ENCODE measurements at regions not wholly inside any gene's neighbourhood (a gene's known extent, or its start where the extent isn't known, plus 50 kb on each side); places are given as distances from the start of the nearest gene placed in this dataset.

DNA sequence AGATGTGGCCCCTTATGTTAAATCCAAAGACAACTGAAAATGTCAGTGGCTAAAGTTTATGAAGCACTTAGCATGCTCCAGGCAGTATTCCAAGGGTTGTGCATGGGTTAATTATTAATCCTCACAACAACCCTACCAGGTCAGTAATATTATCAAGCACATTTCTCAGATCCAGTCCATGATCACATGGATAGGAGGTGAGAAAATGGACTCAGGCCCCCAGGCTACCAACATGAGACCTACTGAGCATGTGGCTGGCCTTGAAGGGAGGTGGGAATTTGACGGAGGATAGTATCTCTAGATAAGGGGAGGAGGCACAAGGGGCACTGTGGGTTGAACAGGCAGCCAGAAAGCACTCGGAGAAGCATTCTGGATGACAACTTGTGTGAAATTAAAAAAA lies 412.0 kb downstream of the MEIS1 start:
- peak; percentile 8 for DNase-seq (ENCODE audit: low spot score)

DNA sequence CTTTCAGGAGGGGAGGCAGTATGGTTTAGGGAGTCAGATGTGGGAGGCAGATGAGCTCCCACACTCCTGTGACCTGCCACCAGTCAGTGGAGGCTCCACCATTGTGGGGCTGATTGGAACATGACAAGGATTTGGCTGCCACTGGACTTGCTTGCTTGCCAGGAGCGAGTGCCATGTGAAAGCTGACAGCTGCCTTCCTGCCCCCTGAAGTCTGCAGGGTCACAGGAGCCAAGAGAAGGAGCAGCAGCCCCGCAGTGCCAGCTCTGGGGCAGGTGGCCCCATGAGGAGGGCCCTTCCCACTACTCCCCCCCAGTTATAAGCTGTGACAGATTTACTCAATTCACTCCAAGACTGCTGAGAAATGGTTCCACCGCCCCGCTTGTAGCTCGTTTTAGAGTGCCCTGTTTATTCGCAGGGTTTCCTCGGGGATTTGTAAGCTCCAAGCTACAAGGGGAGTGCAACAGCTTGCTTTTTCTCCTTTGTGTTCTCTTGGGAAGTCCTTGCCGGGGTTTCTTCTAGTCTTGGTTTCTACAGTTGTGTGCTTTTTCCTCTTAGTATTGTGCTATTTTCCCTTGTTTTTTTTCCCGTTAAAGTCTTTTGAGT lies 414.3 kb downstream of the MEIS1 start:
- DNase-seq (ENCODE audit: low spot score): no peak

DNA sequence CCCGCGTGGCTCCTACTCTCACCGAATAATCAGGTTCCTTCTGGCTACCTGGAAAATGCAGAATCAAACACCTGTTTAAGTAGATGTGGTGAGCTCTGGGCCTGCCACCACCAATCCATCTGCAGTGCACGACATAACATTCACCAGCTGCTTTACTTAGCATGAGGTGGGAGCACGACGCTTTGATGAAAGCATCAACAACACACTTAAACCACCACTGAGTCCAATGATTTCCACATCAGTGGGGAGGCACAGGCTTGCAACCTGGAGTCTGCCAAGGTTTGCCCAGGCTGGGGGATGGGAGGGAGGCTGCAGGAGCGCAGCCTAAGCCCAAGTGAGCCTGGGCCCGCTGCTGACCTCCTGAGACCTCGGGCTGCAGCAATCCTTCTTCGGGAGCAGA lies 415.5 kb downstream of the MEIS1 start:
- DNase-seq (ENCODE audit: low spot score): no peak

DNA sequence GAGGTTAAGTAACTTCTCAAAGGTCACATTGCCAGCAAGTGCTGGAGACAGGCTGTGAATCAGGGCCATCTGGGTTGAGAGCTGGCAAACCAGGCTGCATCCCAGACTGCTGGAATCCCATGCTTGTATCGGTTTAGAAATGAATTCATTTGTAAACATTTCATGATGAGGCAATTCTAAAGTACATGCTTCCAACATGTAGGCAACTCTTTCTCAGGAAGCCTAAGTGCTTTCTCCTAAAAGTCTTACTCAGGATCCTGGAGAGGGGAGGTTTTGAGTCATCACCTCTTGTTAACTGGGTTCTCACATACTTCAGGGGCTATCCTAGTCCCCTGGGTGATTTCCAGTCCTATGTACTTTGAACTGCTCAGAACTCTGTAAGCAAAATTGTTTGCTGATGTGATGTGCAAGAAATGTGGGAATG lies 416.5 kb downstream of the MEIS1 start:
- DNase-seq (ENCODE audit: low spot score): no peak

DNA sequence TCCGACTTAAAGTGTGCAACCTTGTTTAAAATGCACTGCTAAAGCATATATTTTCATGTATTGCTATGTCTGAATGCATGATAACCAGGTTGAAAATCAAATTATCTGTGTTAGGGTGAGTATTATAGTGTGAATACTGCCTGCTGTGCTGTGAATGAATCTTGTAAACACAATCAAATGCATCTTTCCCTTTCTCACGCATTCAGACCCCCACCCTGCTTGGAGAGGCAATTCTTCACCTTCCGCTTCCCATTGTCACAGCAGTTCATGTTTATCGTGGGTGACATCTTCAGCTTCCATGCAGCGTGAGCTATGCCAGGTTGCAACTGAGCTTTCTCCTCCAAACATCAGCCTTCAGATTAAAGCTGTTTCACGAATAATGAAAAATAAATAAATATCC lies 418.0 kb downstream of the MEIS1 start:
- no peak for DNase-seq (ENCODE audit: low spot score)

DNA sequence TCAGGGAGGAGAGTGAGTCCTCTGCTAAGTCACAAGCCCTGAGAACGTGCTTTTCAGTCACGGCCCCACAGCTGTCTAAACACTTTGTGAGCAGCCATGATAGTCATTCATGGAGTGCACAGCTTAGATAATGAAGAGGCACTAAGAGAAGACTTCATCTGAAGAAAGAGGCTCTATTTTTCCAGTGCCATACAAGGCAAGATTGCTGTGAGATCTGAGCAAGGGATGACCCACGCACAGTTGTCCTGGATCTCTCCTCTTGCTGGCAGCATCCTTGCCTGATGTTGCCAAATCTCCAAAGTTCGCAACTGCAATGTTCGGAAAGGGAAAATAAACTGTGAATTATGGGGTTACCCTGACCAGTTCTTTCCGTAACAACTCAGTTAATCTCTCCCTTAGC lies 418.7 kb downstream of the MEIS1 start:
- DNase-seq (ENCODE audit: low spot score): no peak

DNA sequence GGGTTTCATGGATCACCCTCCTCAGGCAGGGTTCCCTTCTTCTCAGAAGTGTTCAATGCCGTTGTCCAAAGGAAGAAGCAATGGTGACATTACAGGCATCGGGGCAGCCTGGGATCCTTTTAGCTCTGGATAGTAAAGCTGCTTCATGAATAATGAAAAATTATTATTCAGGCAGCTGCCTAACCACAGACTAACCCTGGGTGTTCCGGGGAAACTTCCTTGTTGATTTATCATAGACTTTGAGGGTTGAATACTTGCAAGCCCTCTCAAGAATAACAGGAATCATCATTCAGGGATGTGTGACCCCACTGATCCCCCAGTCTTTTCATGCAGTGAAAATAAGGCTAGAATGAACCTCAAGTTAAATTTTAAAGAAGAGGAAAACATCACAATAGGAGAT lies 419.4 kb downstream of the MEIS1 start:
- no peak for DNase-seq (ENCODE audit: low spot score)

DNA sequence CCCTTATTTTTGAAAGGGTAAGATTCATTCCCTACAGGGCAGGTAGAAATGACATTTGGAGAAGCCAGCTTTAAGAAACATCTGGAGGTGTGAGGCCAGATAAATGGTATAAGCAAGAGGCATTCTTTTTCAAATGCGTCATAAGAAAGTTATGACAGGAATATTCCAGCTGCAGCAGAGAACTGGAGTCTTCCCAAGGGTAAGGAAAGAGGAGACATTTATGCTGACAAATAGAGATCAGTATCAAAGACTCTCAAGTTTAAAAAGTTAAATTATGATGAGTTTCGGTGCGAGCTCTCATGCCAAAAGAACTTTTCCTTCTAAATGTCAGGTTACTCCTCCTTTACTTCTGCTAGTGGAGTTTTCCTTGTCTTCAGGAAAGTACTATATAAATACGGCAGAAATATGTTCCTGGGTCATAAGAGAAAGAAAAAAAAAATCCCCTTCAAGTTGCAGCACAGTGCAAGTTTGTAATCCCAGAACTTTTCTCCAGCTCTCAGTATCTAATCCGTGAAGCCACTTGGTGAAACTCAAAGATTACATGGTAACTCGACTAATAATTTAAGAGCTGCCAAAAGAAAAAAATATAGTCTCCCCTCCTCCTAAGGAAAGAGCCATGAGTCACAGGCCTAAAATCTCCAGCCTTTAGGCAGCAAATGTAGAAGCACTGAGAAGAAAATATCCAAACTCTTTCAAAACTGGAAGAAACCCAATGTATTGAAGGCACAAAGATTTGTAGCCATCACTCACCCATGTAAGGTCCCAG lies 428.1 kb downstream of the MEIS1 start:
- no peak for DNase-seq (ENCODE audit: low spot score)

DNA sequence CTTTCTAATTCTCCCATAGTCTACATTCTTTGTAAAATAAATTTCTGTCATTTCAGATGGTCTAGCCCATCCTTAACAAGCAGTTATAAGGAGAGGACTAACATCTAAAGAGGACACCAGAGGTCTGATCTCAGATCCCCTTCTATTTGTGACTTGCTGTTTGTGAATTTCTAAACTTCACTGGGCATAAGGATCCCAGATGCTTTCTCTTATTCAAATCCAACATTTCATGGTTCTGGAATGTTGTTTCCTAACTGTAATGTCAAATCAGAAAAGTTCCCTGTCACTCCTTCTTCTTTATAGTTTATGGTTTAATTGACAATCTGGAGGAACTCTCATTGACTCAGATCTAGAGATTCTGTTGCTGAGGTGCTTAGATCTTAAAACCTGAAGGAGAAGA lies 430.2 kb downstream of the MEIS1 start:
- DNase-seq (ENCODE audit: low spot score): no peak

DNA sequence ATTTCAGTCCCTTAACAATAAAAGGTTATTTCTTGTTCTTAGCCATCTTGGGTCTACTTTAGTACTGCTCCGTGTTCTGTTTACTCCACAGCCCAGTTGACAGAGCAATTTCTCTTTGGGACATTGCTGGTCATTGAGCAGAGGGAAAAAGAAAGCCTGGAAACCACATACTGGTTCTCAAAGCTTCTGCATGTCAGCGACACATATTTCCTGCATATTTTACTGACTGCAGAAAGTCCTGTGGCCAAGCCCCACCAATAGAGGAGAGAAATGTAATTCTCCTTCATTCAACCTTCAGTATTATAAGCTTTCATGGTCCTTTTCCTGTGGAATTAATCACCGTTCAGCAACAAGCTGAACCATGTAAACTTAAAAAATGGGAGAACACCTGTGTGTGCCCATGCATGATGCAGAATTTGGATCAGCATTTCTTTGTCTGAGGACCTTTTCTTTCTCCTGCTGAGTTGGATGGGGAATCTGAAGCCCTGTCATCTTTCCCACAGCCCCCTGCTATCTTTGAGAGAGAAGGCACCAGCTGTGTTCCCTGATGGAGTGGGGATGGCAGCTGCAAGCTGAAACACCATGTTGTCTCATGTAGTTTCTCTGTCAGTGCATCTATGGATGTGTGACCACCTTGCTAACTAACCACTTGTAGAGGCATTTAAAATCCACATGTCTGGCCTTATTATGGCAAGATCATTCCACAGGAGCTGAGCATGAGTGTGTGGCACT lies 431.6 kb downstream of the MEIS1 start:
- DNase-seq (ENCODE audit: low spot score): no peak

DNA sequence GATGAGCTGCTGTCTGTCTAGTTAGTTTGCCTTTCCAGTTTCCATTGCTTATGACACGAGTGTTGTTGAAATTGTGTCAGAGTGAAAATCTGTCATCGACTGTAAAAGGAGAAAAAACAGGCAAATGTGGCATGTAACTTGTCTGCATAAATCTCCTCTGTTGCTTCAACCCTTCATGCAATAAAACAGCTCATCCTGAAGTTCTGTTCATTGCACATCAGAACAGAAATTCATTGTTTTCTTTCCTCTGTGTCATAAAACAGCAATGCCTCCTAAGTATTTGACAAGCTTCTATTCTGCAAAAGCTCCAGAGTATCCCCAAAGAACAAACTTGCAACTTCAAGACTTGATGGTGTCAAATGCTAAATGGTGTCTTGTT lies 432.1 kb downstream of the MEIS1 start:
- no peak for DNase-seq (ENCODE audit: low spot score)

DNA sequence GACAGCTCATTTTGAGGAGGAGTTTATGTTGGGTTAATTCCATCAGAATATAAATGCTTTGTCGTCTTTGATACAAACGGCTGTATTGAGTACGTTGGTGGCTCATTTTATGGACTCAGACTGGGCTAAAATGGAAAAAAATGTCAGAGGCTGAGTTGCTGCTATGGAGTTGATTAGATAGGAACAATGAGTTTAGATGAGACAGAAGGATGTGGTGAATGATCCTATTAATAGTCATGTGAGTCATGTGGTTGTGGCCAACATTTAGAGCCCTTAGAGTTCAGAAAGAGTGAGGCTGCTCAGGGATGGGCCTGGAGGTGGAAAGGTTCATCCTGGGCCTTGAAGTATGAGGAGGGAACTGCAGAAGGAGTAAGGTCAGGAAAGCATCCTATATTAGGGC lies 434.2 kb downstream of the MEIS1 start:
- DNase-seq (ENCODE audit: low spot score): peak; percentile 36

DNA sequence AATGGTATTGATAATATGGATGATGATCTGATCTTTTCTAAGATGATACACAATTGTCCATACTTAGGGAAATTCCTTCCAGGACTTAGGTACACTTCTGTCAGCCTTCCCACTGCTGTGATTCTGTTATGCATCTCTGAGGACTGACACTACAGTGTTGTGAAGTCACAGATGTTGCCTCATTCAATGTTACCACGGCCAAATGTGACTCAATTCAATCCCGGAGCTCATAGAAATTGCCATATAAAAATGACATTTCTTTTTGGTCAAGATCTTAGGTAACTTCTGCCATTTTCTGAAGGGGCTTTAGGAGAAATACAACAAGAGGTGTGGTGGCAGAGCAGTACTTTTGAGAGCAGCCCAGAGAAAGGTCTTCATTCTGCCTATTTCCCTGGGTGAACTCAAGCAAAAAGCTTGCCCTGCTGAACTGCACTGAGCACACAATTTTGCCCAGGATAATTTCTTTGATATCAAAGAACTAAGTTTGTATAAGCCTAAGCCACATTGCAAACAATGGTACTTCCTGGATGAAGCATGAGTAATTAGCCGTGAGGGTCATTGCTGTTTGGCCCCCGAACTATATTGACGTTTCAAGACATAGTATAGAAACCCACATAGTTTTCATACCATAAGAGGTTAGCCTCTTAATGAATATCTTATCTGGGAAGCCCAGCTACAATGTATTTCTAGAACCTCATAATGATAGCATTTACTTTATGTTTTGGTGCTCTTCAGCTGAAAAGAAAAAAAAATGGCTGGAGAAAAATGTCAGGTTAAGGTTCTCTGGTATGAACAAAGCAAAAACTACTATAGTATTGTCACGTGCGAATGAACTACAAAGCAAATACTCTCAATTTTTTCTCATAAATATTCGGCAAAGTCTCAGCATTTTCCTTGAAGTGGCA lies 437.4 kb downstream of the MEIS1 start:
- DNase-seq (ENCODE audit: low spot score): no peak

DNA sequence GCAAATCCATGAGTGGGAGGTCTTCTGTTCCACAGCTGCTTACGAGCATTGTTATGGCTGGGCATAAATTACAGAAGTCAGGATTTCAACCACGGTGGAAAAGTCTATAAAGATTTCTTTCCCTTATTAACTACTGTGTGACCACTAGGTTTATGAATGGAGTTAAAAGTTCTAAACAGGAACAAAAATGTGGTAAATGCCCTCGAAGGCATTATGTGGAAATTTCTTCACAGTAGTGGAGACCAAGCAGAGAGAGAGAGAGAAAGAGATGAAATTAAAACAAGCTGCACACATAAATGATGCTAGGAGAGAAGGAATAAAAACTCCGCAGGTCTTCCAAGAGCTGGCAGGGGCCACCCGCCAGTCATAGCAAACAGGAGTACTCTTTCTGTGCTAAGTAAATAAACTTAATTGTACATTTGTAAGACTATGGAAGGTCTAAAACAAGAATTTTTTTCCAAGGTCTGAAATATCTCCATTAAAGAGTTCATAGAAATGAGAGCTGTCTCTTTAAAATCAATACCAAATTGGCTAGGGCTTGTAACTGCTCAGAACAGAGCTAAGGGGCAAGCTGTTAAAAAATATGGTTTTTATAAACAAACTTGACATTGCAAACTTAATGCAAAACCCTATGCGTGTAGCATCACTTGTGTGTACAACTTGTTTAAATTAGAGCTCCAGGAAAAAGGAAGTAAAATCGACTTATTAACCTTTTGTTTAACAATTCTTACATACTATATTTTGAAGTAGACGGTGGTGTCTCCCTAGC lies 438.2 kb downstream of the MEIS1 start:
- DNase-seq (ENCODE audit: low spot score): no peak

DNA sequence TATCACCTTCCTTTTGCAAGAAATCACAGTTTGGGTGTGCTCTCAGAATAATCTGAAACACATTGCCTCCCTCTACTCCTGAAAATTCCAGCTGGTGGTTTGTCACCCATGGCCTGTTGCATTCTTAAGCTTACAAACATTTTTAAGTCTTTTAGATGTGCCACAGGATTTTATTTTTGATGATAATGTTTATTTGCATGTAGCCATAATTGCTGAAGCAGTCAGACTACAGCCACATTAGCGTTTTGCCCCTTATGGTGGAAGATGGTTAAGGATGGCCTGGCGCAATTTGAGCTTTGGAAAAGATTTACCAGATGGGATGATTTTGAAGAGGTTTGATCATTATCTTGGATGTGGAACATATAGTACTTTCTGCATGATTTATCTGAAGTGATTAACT lies 439.5 kb downstream of the MEIS1 start:
- no peak for DNase-seq (ENCODE audit: low spot score)

DNA sequence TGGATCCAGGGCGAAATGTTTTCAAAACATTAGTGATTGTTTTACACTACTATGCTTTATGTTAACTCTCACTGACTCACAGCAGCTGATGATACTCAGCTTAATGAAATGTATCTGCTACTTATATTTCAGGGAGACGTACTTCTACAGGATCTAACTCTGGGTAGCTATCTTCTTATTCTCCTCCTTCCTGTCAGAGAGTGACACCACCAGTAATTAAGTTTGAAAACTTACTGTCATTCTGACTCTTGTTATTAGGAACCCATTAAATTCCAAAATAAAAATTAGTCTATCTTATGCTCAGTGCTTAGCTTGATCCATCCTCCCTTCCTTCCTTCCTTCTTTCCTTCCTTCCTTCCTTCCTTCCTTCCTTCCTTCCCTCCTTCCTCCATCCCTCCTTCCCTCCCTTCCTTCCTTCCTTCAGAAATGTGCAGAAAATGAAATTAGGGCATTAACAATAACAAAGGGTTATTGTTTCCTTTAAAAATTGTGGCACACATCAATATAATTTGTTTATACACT lies 441.1 kb downstream of the MEIS1 start:
- DNase-seq (ENCODE audit: low spot score): no peak

DNA sequence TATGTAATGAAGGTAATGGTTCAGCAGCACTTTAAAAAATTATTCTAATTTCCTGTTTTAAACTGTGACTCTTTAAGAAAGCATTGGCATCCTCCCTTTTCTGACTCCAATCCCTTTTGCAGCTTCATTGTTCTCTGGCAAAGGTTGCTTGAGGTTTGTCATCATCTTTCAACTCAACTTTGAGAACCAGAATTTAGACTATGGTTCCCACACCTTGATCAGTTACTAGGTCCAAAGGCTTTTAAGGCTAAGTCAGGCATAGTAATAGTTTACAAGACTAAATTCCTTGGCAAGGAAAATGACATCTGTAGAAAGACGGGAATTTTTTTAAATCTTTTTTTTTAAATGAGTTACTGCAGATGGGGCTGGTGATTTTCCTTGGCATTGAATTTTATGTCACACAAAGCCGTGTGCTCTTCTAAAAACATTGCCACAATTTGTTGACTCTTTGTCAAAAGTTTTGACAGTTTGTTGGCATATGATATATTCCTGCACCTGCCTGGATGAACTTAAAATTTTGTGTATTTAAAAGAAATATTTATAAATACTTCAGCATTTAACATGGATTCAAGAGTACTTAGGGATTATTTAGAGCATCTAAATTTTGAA lies 451.0 kb downstream of the MEIS1 start:
- no peak for DNase-seq (ENCODE audit: low spot score)

DNA sequence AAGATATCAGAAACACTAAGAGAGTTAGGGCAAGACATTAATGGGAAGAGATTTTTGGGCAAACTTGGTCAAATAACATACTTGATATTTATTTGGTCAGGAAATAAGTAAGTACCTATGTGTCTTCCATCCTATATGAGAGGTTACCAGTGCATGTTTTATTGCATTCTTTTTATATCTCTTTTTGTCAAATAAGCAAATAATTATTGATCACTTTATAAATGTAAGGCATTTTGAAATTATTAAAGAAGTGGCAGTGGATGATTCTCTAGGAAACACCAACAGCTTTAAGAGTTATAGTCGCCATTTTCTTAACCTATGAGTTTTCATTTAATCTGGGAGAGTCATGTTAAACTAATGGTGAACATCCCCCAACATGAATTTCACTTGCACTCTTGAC lies 453.3 kb downstream of the MEIS1 start:
- no peak for DNase-seq (ENCODE audit: low spot score)

DNA sequence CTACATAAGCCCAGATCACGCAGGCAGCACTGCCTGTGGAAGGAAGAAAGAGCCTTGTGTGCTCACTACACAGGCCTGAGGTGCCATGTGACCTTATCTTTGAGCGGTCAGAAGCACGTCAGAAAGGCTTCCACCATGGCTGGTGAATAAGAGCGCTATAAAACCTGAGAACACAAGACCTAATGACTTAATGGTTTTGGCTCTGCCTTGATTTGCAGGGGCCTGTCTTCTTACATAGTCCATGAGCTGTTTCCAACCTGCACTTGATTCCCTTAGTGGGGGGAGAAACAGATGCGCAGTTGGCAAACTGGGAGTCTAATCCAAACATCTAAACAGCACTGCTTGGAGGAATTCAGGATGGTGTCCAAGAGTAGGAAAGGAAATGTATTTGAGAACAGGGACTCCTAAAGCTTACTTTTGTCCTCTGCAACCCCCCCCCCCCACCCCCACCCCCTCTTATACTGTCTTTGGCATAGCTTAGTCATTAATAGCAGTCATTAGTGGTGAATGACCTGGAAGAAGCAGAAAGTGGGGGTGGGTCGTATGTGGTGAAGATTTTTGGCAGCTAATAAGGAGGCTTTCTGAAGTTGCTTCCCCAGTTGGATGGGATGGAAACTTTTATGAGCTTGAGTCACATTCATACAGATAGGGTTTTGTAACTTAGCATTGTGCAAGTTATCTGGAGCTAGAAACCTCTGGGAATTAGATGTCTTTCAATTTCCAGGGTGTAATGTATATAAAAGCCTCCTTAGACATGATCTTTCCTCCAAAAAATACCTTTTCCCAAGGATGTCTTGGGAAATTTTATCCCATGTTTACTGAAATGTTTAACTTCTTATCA lies 454.1 kb downstream of the MEIS1 start:
- no peak for DNase-seq (ENCODE audit: low spot score)

DNA sequence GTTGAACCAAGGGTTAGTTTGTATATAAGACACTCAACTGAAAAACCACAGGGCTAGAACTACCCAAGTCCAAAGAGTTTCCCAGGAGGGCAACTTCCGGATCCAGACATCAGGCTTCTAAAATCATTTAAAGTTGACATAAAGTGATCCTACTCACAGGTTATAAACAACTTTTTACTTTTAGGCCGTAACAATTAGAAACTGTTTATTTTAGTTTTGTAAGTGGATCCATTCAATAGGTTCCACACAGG lies 454.6 kb downstream of the MEIS1 start:
- DNase-seq (ENCODE audit: low spot score): no peak

All from SW480 (cell line).